ENCODE measurements at regions not wholly inside any gene's neighbourhood (a gene's known extent, or its start where the extent isn't known, plus 50 kb on each side); places are given as distances from the start of the nearest gene placed in this dataset.

GRCh38 chr2:123036300-123036699, 988.8 kb upstream of the CNTNAP5 start:
- Mint-ChIP-seq H3K27ac (no peak overlapping the region), H3K27me3 (no peaks in the 10 kb centered on the region), H3K4me3 (ENCODE audit: low read depth) (no peak overlapping the region), H3K9me3 (ENCODE audit: low read depth) (peaks cover 14% of the 10 kb centered on the region), H3K4me1 (ENCODE audit: low read depth) (no peaks in the 10 kb centered on the region), H3K36me3 (ENCODE audit: insufficient read depth) (no peaks in the 10 kb centered on the region)
- TF ChIP-seq, protein P1, sequence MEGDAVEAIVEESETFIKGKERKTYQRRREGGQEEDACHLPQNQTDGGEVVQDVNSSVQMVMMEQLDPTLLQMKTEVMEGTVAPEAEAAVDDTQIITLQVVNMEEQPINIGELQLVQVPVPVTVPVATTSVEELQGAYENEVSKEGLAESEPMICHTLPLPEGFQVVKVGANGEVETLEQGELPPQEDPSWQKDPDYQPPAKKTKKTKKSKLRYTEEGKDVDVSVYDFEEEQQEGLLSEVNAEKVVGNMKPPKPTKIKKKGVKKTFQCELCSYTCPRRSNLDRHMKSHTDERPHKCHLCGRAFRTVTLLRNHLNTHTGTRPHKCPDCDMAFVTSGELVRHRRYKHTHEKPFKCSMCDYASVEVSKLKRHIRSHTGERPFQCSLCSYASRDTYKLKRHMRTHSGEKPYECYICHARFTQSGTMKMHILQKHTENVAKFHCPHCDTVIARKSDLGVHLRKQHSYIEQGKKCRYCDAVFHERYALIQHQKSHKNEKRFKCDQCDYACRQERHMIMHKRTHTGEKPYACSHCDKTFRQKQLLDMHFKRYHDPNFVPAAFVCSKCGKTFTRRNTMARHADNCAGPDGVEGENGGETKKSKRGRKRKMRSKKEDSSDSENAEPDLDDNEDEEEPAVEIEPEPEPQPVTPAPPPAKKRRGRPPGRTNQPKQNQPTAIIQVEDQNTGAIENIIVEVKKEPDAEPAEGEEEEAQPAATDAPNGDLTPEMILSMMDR (IDR thresholded peaks at IDR 0.05; ENCODE audit: unreplicated experiment) = no peak
- DNase-seq (ENCODE audit: low spot score, unreplicated experiment) = no peak

- no peaks in the 10 kb centered on the region for H3K4me1 Mint-ChIP-seq (ENCODE audit: low read depth)
- no peaks in the 10 kb centered on the region for H3K36me3 Mint-ChIP-seq (ENCODE audit: insufficient read depth)
- no peak overlapping the region for H3K4me3 Mint-ChIP-seq (ENCODE audit: low read depth)
- no peak for DNase-seq (ENCODE audit: low spot score, unreplicated experiment)
- no peak overlapping the region for H3K27ac Mint-ChIP-seq
- H3K9me3 Mint-ChIP-seq (ENCODE audit: low read depth) = peaks cover 7% of the 10 kb centered on the region
- H3K27me3 Mint-ChIP-seq = no peaks in the 10 kb centered on the region
- TF ChIP-seq, protein P1 (IDR thresholded peaks at IDR 0.05; ENCODE audit: unreplicated experiment) = no peak
Observed at GRCh38 chr2:123040506-123040905, 984.6 kb upstream of the CNTNAP5 start.

- TF ChIP-seq, protein P1 (IDR thresholded peaks at IDR 0.05; ENCODE audit: unreplicated experiment) = no peak
- Mint-ChIP-seq H3K27ac (no peak overlapping the region), H3K27me3 (no peaks in the 10 kb centered on the region), H3K4me3 (ENCODE audit: low read depth) (no peak overlapping the region), H3K9me3 (ENCODE audit: low read depth) (no peaks in the 10 kb centered on the region), H3K4me1 (ENCODE audit: low read depth) (no peaks in the 10 kb centered on the region), H3K36me3 (ENCODE audit: insufficient read depth) (no peaks in the 10 kb centered on the region)
- no peak for DNase-seq (ENCODE audit: low spot score, unreplicated experiment)
Observed at GRCh38 chr2:123043458-123043857, 981.6 kb upstream of the CNTNAP5 start.

- TF ChIP-seq, protein P1 (IDR thresholded peaks at IDR 0.05; ENCODE audit: unreplicated experiment) = no peak
- no peak for DNase-seq (ENCODE audit: low spot score, unreplicated experiment)
- no peaks in the 10 kb centered on the region for H3K27me3 Mint-ChIP-seq
- H3K36me3 Mint-ChIP-seq (ENCODE audit: insufficient read depth) = no peaks in the 10 kb centered on the region
- no peaks in the 10 kb centered on the region for H3K9me3 Mint-ChIP-seq (ENCODE audit: low read depth)
- no peak overlapping the region for H3K27ac Mint-ChIP-seq
- H3K4me1 Mint-ChIP-seq (ENCODE audit: low read depth) = peaks cover 9% of the 10 kb centered on the region
- H3K4me3 Mint-ChIP-seq (ENCODE audit: low read depth) = no peak overlapping the region
Observed at GRCh38 chr2:123045713-123046112, 979.4 kb upstream of the CNTNAP5 start.

DNA sequence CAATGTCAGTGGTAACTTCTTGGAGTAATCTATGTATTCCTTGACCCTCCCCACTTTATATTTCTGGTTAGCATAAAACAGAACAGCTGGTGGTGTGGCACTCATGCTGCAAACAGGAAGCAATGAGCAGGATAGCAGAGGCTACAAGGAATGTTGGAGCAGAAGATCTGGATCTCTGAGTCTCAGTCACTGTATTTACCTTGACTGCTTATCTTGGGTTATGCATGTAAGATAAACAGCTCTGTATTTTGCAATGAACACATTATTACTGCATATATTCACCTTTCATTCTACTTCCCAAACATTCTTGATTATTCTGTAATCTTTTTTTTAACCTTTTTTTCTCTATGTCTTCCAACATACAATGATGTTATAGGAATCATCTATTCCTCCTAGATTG, 977.9 kb upstream of the CNTNAP5 start:
- DNase-seq (ENCODE audit: low spot score, unreplicated experiment) = no peak
- TF ChIP-seq, protein P1 (IDR thresholded peaks at IDR 0.05; ENCODE audit: unreplicated experiment) = no peak
- no peaks in the 10 kb centered on the region for H3K9me3 Mint-ChIP-seq (ENCODE audit: low read depth)
- no peaks in the 10 kb centered on the region for H3K36me3 Mint-ChIP-seq (ENCODE audit: insufficient read depth)
- H3K4me1 Mint-ChIP-seq (ENCODE audit: low read depth) = peaks cover 9% of the 10 kb centered on the region
- no peak overlapping the region for H3K27ac Mint-ChIP-seq
- no peaks in the 10 kb centered on the region for H3K27me3 Mint-ChIP-seq
- no peak overlapping the region for H3K4me3 Mint-ChIP-seq (ENCODE audit: low read depth)
